Progenitor cell of endocrine pancreas (in vitro differentiated cells): ENCODE measurements at regions not wholly inside any gene's neighbourhood (a gene's known extent, or its start where the extent isn't known, plus 50 kb on each side); places are given as distances from the start of the nearest gene placed in this dataset.

Experiments used
- DNase-seq: peaks from one replicate; pipeline ENCODE4 v3.0.0; 2021; ENCODE audit warnings: low spot score; ENCODE audit not compliant: unreplicated experiment
- H3K27ac Mint-ChIP-seq: 2 replicates; pipeline ENCODE4 v1.8.0; 2021; ENCODE audit warnings: mild to moderate bottlenecking, moderate library complexity, mixed read lengths
- H3K27me3 Mint-ChIP-seq: 2 replicates; pipeline ENCODE4 v1.8.0; 2021; ENCODE audit warnings: mixed read lengths
- H3K36me3 Mint-ChIP-seq: 2 replicates; pipeline ENCODE4 v1.8.0; 2022; ENCODE audit warnings: mixed read lengths; ENCODE audit not compliant: insufficient read depth
- H3K4me1 Mint-ChIP-seq: 2 replicates; pipeline ENCODE4 v1.8.0; 2021; ENCODE audit warnings: low read depth, mixed read lengths
- H3K4me3 Mint-ChIP-seq: 2 replicates; pipeline ENCODE4 v1.8.0; 2021; ENCODE audit warnings: low read depth, mild to moderate bottlenecking, moderate library complexity, mixed read lengths
- H3K9me3 Mint-ChIP-seq: 2 replicates; pipeline ENCODE4 v1.8.0; 2021; ENCODE audit warnings: low read depth, mixed read lengths
- TF ChIP-seq, protein P1 (sequence below): fragments of 200-600 bp; sonication (generic); IDR thresholded peaks from one replicate; pipeline ENCODE4 v1.5.0; 2021; ENCODE audit warnings: antibody characterized with exemption, mild to moderate bottlenecking; ENCODE audit not compliant: unreplicated experiment

GRCh38 chr22:49010070-49010863 is 817.4 kb downstream of the BRD1 start:
- Mint-ChIP-seq H3K4me1 (peaks cover 1% of the 10 kb centered on the region), H3K27ac (no peak overlapping the region), H3K4me3 (no peak overlapping the region), H3K36me3 (no peaks in the 10 kb centered on the region), H3K27me3 (peaks cover 14% of the 10 kb centered on the region), H3K9me3 (no peaks in the 10 kb centered on the region)
- TF ChIP-seq, protein P1, sequence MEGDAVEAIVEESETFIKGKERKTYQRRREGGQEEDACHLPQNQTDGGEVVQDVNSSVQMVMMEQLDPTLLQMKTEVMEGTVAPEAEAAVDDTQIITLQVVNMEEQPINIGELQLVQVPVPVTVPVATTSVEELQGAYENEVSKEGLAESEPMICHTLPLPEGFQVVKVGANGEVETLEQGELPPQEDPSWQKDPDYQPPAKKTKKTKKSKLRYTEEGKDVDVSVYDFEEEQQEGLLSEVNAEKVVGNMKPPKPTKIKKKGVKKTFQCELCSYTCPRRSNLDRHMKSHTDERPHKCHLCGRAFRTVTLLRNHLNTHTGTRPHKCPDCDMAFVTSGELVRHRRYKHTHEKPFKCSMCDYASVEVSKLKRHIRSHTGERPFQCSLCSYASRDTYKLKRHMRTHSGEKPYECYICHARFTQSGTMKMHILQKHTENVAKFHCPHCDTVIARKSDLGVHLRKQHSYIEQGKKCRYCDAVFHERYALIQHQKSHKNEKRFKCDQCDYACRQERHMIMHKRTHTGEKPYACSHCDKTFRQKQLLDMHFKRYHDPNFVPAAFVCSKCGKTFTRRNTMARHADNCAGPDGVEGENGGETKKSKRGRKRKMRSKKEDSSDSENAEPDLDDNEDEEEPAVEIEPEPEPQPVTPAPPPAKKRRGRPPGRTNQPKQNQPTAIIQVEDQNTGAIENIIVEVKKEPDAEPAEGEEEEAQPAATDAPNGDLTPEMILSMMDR, result no peak
- no peak for DNase-seq

DNA sequence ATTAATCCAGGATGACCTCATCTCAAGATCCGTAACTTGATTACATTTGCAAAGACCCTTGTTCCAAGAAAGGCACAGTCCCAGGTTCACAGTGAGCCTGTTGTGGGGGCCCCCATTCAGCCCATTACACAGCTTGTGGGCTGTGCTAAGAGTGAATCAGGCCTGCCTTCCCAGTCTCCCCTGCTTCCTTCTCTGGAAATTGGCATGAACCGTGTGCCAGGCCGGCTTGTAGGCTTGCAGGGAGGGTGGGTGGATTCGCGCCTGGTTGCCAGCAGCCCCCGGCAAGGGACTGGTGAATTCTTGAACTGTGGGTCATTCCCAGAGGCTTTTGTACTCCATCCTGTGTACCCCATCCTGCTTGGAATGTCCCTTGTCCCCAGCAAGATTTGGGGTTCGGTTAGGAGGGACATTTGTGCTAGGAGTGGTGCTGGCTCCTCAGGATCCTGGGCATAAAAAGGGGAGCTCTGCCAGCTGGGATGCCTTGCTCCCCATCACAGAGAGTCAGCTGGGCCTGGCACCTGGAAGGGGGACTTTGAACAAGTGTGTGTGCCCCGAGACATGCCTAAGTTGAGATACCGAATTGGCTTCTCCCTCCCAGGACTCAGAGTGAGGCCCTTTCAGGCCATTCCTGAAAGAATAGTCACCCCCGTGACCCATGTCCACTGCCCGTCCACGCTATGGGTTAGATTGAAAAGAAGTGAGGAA is 818.2 kb downstream of the BRD1 start:
- Mint-ChIP-seq H3K4me1 (peaks cover 1% of the 10 kb centered on the region), H3K9me3 (no peaks in the 10 kb centered on the region), H3K27me3 (peaks cover 14% of the 10 kb centered on the region), H3K36me3 (no peaks in the 10 kb centered on the region), H3K4me3 (no peak overlapping the region), H3K27ac (no peak overlapping the region)
- DNase-seq, result no peak
- TF ChIP-seq, protein P1, result no peak

DNA sequence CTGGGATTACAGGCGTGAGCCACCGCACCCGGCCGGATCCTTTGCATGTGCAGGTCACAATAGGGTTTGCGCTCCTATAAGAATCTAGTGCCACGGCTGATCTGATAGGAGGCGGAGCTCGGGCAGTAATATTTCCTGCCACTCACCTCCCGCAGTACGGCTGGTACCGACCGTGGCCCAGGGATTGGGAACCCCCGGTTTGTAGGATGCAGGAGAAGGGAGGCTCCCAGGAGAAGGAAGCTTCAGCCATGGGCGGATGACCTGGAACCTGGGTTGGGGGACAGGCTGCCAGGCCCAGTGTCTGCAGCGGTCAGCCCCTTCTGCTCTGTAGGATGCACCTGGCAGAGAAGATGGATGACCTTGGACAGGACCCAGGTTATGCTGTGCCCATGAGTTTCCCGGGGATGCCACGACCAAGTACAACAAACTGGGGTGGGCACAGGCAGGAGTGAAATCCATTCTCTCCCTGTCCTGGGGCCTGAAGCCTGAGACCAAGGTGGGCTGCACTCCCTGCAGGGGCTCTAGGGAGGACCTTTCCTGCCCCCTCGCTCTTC is 818.9 kb downstream of the BRD1 start:
- no peak for DNase-seq
- H3K9me3 Mint-ChIP-seq, result no peaks in the 10 kb centered on the region
- TF ChIP-seq, protein P1, result no peak

GRCh38 chr22:49007013-49007653 is 820.5 kb downstream of the BRD1 start:
- Mint-ChIP-seq H3K27ac (no peak overlapping the region), H3K27me3 (peaks cover 11% of the 10 kb centered on the region)
- DNase-seq, result no peak

More for the DNA sequence above, 818.9 kb downstream of the BRD1 start:
- Mint-ChIP-seq H3K4me3 (no peak overlapping the region), H3K27me3 (peaks cover 14% of the 10 kb centered on the region), H3K36me3 (no peaks in the 10 kb centered on the region), H3K27ac (no peak overlapping the region), H3K4me1 (no peaks in the 10 kb centered on the region)

More at GRCh38 chr22:49007013-49007653, 820.5 kb downstream of the BRD1 start:
- H3K9me3 Mint-ChIP-seq, result peaks cover 4% of the 10 kb centered on the region
- no peak overlapping the region for H3K4me3 Mint-ChIP-seq
- no peaks in the 10 kb centered on the region for H3K4me1 Mint-ChIP-seq
- TF ChIP-seq, protein P1, result no peak
- H3K36me3 Mint-ChIP-seq, result no peaks in the 10 kb centered on the region
